ENCODE measurements at regions not wholly inside any gene's neighbourhood (a gene's known extent, or its start where the extent isn't known, plus 50 kb on each side); places are given as distances from the start of the nearest gene placed in this dataset.

GRCh38 chr2:51212374-51212773 is 180.4 kb upstream of the NRXN1 start:
- TF ChIP-seq, protein P1, sequence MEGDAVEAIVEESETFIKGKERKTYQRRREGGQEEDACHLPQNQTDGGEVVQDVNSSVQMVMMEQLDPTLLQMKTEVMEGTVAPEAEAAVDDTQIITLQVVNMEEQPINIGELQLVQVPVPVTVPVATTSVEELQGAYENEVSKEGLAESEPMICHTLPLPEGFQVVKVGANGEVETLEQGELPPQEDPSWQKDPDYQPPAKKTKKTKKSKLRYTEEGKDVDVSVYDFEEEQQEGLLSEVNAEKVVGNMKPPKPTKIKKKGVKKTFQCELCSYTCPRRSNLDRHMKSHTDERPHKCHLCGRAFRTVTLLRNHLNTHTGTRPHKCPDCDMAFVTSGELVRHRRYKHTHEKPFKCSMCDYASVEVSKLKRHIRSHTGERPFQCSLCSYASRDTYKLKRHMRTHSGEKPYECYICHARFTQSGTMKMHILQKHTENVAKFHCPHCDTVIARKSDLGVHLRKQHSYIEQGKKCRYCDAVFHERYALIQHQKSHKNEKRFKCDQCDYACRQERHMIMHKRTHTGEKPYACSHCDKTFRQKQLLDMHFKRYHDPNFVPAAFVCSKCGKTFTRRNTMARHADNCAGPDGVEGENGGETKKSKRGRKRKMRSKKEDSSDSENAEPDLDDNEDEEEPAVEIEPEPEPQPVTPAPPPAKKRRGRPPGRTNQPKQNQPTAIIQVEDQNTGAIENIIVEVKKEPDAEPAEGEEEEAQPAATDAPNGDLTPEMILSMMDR (IDR thresholded peaks at IDR 0.05; ENCODE audit: control insufficient read depth, extremely low read depth, insufficient read depth) = no peak
- no peak overlapping the region for H3K4me3 ChIP-seq (ENCODE audit: low read depth, low read length)
- no peak for DNase-seq (ENCODE audit: low read depth)

DNA sequence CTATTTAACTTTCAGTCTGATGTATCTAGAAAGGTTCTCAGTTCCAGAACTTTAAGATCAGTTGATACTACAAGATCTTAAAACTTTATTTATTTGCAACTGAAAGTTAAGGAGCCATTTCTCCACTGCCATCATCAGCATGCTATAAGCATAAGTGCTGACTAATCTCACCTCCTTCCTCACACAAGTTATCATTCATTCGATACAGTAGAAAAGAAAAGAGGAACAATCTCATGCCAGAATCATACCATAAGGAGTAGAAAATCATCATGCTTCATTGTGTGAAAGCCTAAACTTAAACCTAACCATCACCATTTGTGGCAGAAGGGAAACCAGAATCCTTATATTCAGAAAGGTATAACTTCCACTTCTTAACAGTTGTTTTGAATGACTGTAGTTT is 176.6 kb upstream of the NRXN1 start:
- TF ChIP-seq, protein P1 (IDR thresholded peaks at IDR 0.05; ENCODE audit: control insufficient read depth, extremely low read depth, insufficient read depth) = no peak
- H3K4me3 ChIP-seq (ENCODE audit: low read depth, low read length) = no peak overlapping the region
- no peak for DNase-seq (ENCODE audit: low read depth)

DNA sequence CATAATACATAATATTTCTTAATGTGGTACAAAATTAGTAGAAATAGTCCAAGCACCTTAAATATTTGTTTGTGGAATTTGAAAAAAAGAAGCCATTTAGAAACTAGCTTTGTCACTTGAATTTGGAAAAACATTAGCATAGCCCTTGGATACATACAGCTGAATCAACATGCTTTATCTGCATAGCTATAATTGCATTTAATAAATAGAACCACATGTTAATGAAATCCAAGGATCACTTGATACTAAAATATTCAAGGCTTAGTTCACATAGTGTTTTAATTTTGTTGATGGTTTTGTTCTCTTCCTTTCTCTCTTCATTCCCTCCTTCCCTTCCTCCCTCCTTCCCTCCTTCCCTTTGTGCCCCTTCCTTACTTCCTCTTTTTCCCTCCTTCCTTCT is 169.4 kb upstream of the NRXN1 start:
- no peak overlapping the region for H3K4me3 ChIP-seq (ENCODE audit: low read depth, low read length)
- TF ChIP-seq, protein P1 (IDR thresholded peaks at IDR 0.05; ENCODE audit: control insufficient read depth, extremely low read depth, insufficient read depth) = no peak
- no peak for DNase-seq (ENCODE audit: low read depth)

DNA sequence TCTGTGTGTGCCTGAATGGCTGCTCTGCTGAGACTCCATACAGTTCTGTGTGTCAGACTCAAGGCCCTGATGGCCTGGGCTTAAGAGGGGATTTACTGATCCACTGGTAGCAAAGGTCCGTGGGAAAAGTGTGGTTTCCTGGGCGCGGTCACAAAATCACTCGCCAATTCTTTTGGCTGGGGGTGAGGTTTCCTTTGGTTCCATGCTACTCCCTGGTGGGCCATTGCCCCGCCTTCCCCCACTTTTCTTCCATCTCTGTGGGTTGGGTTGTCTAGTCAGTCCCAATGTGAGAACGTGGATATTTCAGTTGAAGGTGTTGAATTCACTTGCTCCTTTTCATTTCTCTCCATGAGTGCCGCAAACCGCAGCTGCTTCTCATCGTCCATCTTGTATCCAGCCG is 162.7 kb upstream of the NRXN1 start:
- H3K4me3 ChIP-seq (ENCODE audit: low read depth, low read length) = no peak overlapping the region
- TF ChIP-seq, protein P1 (IDR thresholded peaks at IDR 0.05; ENCODE audit: control insufficient read depth, extremely low read depth, insufficient read depth) = no peak
- DNase-seq (ENCODE audit: low read depth) = no peak

GRCh38 chr2:51170273-51170672 is 138.3 kb upstream of the NRXN1 start:
- no peak for DNase-seq (ENCODE audit: low read depth)
- H3K4me3 ChIP-seq (ENCODE audit: low read depth, low read length) = no peak overlapping the region
- TF ChIP-seq, protein P1 (IDR thresholded peaks at IDR 0.05; ENCODE audit: control insufficient read depth, extremely low read depth, insufficient read depth) = no peak

- TF ChIP-seq, protein P1 (IDR thresholded peaks at IDR 0.05; ENCODE audit: control insufficient read depth, extremely low read depth, insufficient read depth) = no peak
- H3K4me3 ChIP-seq (ENCODE audit: low read depth, low read length) = no peak overlapping the region
- DNase-seq (ENCODE audit: low read depth) = no peak
These were observed 133.8 kb upstream of the NRXN1 start for GRCh38 chr2:51165534-51166260.

GRCh38 chr2:51158251-51158650 is 126.3 kb upstream of the NRXN1 start:
- TF ChIP-seq, protein P1 (IDR thresholded peaks at IDR 0.05; ENCODE audit: control insufficient read depth, extremely low read depth, insufficient read depth) = no peak
- peak; percentile 34 for DNase-seq (ENCODE audit: low read depth)

More at GRCh38 chr2:51158251-51158650, 126.3 kb upstream of the NRXN1 start:
- H3K4me3 ChIP-seq (ENCODE audit: low read depth, low read length) = no peak overlapping the region

All from LNCaP clone FGC (cell line).